Neural progenitor cell (in vitro differentiated cells): ENCODE measurements at regions not wholly inside any gene's neighbourhood (a gene's known extent, or its start where the extent isn't known, plus 50 kb on each side); places are given as distances from the start of the nearest gene placed in this dataset.

Source experiments
- CTCF ChIP-seq: fragments of 200-600 bp; sonication (generic); IDR thresholded peaks from 2 replicates; pipeline ENCODE4 v1.5.1; 2017; ENCODE audit warnings: antibody characterized with exemption, mild to moderate bottlenecking
- EZH2 ChIP-seq: fragments of 200-600 bp; sonication (generic); IDR thresholded peaks from 2 replicates; pipeline ENCODE4 v1.6.1; 2017; ENCODE audit warnings: antibody characterized with exemption, mild to moderate bottlenecking, moderate library complexity

GRCh38 chr11:130641876-130642275 is 193.4 kb downstream of the ADAMTS15 start:
- TF ChIP-seq EZH2 (no peak), CTCF (no peak)
